Activated CD4-positive, CD25-positive, alpha-beta regulatory T cell treated with anti-CD3 and anti-CD28 coated beads, Interleukin-2, amount 50 U/mL, for 72 hours (primary cell): ENCODE measurements at regions not wholly inside any gene's neighbourhood (a gene's known extent, or its start where the extent isn't known, plus 50 kb on each side); places are given as distances from the start of the nearest gene placed in this dataset.
"Not testable (repeated sequence)": the region's sequence is repeated elsewhere in the genome, so short reads cannot be mapped to it uniquely, and the experiment has no call there.

ENCODE experiments used
- DNase-seq: peaks from one replicate; pipeline ENCODE4 v3.0.0; 2021

DNA sequence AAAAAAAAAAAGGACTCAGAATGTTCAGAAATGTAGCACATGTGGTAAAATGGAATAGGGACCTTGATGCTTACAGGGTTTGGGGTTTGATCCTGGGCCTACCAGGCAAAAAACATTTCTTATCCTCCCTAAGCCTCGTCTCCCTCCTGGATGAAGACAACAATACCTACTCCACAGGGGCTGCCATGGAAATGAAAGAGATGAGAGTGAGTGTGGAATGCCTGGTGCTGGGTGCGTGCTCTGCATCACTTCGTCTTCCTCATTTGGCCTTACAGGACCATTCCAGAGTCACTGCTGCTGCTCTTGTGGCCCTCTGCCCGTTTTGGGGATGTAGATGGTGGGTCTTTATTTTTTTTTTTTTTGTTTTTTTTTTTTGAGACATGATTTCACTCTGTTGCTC is 692.9 kb upstream of the EEF2KMT start:
- DNase-seq, result no peak

- no peak for DNase-seq
Observed at GRCh38 chr16:5789033-5789432, 691.4 kb upstream of the EEF2KMT start.

DNA sequence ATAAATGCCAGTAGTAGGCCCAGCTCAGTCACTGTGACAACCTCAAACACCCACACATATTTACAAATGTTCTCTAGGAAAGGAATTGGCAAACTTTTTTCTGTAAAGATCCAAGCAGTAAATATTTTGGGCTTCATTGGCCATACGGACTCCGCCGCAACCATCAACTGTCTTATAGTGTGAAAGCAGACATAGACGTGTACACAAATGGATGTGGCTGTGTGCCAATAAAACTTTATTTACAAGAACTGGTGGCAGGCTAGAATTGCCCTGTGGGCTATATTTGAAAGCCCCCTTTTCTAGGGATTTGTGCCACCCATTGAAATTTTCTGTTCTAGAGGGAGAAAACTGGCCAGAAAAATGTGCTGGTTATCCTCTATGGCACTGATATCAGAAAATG is 683.8 kb upstream of the EEF2KMT start:
- DNase-seq, result no peak

- DNase-seq, result no peak
Observed at GRCh38 chr16:5776876-5777275, 679.3 kb upstream of the EEF2KMT start.

DNA sequence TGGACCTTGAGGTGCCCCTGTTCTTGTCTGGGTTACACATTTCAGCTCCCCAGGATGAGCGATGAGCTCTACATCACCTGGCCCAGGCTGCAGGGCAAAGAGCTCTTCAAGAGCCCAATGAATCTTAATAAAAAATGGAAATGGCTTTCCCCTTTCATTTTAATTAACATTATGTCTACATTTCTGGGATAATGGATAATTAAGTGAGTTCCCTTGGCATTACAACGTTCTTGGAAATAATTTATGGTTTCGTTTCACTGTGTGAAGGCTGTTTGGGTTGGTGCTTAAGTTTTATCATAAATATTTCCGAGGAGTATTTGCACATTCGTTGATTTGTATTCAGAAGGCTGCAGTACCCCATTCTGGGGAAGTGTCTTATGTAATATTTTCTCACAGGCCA is 678.3 kb upstream of the EEF2KMT start:
- no peak for DNase-seq

GRCh38 chr16:5770118-5770517 is 672.5 kb upstream of the EEF2KMT start:
- no peak for DNase-seq

DNA sequence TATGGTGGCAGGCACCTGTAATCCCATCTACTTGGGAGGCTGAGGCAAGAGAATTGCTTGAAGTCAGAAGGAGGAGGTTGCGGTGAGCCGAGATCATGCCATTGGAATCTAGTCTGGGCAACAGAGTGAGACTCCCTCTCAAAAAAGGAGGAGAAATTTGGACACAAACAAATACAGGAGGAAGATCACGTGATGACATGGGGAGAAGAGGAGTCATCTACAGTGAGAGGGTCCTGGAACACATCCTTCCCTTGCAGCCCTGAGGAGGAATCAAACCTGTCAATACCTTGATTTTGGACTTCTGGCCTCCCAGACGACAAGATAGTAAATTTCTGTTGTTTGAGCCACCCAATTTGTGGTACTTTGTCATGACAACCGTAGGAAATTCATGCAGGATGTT is 671.9 kb upstream of the EEF2KMT start:
- no peak for DNase-seq

- DNase-seq, result no peak
Observed at GRCh38 chr16:5768445-5768844, 670.9 kb upstream of the EEF2KMT start.

DNA sequence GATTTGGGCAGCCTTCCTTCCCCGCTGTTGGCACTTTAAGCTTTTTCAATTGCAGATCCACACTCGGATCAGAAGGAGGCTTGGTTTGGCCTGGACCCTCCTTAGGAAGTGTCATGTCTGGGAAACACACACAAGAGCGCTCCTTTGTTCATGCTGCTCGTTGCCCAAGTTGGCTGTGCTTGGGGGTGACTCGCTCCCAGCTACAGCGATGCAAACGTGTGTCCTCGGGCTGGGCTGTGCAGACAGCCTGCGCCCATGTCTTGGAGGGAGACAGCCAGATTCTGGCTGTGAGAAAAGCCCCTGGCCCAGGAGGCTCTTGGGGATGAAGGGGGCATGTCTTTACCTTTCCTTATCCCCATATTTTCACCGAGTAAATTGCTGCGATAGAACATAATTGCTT is 665.6 kb upstream of the EEF2KMT start:
- no peak for DNase-seq

GRCh38 chr16:5762362-5762761 is 664.8 kb upstream of the EEF2KMT start:
- no peak for DNase-seq

DNA sequence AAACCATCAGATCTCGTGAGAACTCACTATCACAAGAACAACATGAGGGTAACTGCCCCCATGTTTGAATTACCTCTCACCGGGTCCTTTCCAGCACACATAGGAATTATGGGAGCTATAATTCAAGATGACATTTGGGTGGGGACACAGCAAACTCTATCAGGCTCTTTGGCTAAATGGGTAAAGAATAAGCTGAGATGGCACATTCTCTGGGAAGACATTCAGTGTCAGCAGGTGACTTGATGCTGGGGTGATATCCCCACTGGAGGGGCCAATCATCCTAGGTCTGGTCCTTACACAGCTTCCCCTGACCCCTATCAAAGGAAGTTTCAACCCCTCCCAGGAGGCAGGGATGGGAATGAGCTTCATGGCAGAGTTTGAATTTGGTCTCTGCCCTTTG is 664.0 kb upstream of the EEF2KMT start:
- DNase-seq, result no peak

DNA sequence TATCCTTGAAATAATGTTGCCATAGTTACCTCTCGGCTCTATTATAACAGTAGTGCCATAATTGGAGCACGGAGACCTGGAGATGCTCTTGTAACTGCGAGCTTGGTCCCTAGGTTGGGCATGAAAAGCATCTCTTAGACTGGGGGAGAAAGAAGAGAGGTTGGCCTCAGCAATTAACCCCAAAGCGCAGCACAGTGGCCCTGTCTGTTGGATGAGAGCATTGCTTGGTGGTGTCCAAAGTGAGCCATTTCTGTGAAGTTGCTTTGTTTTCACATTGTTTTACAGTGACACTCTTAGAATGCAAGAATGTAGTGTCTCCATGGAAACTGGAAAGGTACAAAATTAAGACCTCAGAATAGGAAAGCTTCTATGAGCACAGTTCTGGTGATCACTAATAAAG is 660.7 kb upstream of the EEF2KMT start:
- no peak for DNase-seq

DNA sequence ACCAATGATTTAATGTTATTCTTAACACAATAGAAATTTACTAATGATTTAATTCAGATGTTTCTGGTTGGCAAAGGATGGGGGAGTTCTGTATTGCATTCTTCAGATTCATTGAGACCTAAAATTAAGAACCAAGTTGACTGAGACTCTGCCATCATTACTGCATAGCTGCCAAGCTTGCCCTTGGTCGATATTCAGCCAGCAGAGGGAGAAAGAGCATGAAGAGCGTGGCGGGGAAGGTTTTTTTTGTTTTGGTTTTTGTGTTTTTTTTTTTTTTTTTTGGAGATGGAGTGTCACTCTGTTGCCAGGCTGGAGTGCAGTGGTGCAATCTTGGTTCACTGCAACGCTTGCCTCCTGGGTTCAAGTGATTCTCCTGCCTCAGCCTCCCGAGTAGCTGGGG is 659.4 kb upstream of the EEF2KMT start:
- DNase-seq, result no peak

GRCh38 chr16:5753381-5753780 is 655.8 kb upstream of the EEF2KMT start:
- DNase-seq, result no peak

- no peak for DNase-seq
Observed at GRCh38 chr16:5751216-5751615, 653.6 kb upstream of the EEF2KMT start.

DNA sequence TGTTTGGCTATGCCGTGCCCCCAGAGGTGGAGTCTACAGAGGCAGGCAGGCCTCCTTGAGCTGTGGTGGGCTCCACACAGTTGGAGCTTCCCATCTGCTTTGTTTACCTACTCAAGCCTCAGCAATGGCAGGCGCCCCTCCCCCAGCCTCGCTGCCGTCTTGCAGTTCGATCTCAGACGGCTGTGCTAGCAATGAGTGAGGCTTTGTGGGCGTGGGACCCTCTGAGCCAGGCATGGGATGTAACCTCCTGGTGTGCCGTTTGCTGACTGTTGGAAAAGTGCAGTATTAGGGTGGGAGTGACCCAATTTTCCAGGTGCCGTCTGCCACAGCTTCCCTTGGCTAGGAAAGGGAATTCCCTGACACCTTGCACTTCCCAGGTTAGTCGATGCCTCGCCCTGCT is 652.8 kb upstream of the EEF2KMT start:
- DNase-seq, result not testable (repeated sequence)

GRCh38 chr16:5738586-5738985 is 641.0 kb upstream of the EEF2KMT start:
- DNase-seq, result no peak

DNA sequence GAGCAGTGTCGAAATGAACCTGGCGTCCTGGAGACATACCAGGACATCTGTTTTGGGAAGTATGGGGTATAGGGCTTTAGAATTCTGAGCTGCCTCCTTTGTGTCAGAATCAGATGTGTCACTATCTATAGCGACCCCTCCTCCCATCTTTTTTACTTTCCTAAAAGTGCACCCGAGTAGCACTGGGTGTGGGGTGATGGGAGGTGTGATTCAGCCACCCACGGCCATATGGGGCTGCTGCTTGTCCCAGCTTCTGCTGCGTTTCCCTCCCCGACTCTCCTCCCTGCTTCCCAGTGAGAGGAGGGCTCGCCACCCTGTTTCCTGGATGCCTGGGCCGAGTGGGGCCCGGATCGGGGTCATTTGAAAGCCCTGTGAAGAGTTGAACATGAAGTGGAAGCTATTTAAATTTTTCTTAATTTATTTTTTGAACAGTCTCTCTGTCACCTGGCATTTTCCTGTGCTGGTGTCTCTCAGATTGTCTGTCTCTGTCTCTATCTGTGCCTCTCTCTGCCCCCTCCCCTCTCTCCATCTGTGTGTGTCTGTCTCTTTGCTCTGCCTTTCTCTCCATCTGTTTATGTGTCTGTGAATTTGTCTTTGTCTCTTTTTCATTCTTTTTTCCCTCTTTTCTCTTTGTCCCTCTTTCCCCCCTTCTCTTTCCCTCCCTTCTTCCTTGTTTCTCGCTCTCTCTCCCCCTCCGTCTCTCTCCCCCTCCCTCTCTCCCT is 638.8 kb upstream of the EEF2KMT start:
- no peak for DNase-seq

DNA sequence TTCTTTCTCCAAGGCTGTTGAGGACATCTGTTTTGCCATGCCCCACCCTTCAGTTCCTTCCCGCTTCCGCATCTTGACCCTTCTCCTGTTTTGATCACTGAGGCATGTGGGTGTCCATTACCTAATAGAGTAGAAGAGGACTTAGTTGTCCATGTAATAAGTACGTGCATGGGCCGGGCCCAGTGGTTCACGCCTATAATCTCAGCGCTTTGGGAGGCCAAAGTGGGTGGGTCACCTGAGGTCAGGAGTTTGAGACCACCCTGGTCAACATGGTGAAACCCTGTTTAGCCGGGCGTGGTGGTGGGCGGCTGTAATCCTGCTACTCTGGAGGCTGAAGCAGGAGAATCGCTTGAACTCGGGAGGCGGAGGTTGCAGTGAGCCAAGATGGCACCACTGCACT is 637.8 kb upstream of the EEF2KMT start:
- no peak for DNase-seq

- no peak for DNase-seq
Observed at GRCh38 chr16:5730783-5731182, 633.2 kb upstream of the EEF2KMT start.

DNA sequence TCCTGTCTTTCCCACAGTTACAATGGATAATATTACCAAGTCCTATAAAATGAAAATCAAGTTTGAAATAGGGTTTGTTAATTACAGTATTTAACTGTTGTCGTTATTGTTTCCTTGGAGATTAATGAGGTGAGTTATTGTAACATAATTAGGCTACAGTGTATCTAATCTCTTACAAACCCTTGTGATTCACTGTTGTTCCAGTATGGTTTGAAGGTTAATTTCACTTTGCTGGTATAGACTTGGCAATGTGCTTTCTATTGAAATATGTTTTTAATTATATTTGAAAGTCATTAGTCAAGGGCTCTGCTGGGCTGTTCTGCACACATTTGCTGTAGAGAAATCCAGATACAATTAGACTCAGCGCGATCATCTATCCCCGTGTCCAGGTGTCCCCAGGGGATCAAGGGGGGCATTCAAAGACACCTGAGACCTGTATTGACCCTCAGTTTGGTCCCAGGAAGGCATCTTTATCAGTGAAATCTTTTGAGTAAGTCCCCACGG is 624.6 kb upstream of the EEF2KMT start:
- no peak for DNase-seq

DNA sequence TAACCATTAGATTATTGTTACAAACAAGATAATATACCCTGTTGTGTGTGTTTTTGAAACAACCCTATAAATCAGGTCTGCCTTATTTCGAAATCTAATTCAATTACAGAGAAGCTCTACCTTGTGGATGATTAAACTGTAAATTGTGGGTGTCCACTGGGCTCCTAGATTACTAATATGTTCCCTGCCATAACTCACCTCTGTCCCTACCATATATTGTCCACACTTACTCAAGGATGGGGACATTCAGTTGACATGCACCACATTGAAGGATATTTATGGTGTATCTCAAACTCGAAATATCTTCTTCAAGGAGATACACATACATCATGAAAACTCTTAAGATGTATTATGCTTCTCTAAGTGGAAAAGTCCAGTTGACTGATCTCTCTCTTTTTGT is 617.6 kb upstream of the EEF2KMT start:
- no peak for DNase-seq

- DNase-seq, result no peak
Observed at GRCh38 chr16:5709889-5710288, 612.3 kb upstream of the EEF2KMT start.

DNA sequence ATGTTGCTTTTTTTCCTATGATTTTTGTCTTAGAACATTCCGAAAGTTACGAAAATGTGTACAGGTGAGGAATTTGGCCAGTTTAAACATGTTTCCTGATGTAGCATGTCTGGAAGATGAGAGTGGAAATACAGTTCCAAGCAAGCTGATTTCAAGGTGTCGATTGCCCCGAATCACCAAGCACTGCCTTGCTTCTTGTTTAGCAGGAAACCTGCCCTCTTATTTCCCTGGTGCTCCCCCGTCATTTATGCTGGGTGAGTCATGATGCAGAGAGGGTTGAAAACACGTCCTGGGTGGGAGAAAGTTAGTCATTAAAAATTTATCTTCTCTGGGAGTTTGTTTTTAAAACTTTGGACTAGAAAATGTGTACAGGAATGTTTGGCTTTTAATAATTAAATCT is 608.6 kb upstream of the EEF2KMT start:
- no peak for DNase-seq

GRCh38 chr16:5704271-5704670 is 606.7 kb upstream of the EEF2KMT start:
- DNase-seq, result no peak
